ENCODE measurements at regions not wholly inside any gene's neighbourhood (a gene's known extent, or its start where the extent isn't known, plus 50 kb on each side); places are given as distances from the start of the nearest gene placed in this dataset.

DNA sequence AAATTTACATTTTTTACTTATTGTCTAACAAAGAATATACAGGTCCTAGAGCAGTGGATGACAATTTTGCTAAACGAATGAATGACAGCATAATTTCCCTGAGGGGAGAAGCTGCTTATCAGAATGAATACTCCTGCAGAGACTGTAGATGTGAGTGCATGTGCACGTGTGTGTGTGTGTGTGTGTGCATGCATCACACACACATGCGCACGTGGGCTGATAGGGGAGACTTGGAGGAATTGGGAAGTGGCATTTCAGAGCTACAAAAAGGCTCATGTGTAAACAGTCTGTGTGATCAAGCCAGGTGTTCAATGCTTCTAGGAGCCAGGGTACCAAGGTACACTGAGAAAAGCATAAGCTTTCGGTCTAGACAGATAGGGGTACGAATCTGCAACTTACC is 93.5 kb upstream of the SASH1 start:
- DNase-seq (ENCODE audit: low spot score): no peak

DNA sequence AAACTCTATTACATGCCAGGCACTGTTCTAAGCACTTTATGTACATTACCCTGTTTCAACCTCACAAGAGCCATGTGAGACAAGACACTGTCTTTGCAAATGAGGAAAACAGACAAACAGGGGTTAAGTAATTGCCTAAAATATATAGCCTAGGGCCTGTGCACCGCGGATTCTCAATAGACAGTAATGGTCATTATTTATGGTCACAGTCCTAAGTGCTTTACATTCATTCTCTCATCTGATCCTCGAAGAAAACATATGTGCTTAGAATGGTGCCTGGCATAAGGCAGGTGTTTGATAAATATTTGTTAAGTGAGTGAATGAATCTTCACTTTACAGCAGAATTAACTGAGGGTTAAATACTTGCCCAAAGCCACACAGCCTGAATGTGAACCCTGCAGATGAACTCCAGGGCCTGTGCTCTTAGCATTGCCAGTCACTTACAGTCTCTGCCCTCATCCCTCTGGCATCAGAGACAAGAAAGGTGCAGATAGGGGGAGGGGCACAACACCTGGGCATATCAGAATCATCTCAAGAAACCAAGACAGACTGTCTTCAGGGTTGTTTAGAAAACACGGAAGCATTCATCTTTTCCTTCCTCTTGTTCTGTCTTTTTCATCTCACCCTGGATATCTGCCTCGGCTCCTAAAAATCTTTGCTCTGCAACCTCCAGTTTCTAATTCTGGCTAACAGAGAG is 92.8 kb upstream of the SASH1 start:
- DNase-seq (ENCODE audit: low spot score): no peak

DNA sequence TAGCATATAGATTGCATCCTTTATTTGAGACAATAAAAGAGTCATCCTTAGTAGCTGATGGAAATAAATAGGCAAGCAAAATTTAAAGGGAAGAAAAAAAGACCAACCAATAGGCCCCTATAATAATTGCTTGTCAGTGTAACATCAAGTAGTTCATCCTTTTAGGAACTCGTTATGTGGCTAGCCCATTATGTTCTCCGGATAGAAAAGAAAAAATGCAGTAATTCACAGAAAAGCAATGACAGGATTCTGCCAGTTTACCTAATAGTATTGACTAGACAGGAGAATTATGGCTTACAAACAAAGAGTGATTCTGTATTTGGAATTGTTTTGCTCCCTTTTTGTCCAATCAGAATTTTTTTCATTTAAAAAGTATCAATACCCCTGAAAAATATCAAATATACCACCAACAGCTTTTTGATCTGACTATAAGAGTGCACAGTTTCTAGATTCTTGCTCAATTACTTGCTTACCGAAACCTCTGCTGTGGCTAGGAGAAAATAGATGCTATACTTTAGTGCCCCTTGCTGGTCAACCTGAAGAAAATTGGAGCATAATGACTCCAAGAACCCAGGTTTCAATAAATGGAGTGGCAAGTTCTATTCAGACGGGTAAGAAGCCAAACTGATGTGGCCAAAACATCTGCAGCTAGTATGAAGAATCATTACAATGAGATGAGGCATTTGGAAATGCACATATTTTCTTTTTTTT is 91.5 kb upstream of the SASH1 start:
- DNase-seq (ENCODE audit: low spot score): peak; percentile 25

DNA sequence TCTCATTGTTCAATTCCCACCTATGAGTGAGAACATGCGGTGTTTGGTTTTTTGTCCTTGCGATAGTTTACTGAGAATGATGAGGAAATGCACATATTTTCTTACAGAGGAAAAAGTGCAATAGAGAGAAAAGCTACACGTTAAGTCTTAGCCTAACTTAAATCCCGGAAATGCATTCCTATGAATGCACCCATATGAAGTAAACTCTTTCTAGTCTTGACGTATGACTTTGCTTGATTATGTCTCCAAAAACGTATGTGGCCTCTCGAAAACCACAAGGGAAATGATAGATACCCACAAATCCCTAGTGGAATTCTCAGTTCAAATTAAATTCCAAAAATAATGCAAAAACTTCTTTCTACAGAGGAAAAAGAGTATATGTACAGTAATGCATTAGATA is 90.7 kb upstream of the SASH1 start:
- DNase-seq (ENCODE audit: low spot score): no peak

DNA sequence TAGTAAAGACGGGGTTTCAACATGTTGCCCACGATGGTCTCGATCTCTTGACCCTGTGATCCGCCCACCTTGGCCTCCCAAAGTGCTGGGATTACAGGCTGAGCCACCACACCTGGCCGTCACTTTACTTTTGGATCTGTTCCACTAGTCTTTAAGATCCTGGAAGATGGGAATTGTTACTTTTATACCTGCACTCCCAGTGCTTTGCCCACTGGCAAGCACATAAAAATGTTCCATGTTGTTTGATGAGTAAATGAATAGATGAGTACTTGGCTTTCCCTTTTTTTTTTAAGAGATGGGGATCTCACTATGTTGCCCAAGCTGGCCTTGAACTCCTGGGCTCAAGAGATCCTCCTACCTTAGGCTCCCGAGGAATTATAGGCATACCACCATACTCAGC is 84.8 kb upstream of the SASH1 start:
- no peak for DNase-seq (ENCODE audit: low spot score)

DNA sequence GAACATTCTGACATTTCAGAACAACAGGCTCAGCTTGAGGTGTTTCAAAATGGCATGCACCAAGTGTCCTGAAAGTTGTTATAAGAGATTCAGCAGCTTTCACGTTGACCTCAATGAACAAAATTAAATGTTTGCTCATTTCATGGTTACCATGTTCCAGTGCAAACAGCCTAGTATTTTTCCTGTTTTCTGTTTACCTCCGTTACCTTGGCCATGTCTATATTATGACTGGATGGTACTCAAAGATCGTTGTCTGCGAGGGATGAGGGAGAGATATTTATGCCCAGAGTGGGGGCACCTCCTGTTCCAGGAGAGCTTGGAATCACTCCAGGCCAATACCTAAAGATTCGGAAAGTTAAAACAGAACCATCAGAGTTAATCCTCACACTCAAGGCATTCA is 83.8 kb upstream of the SASH1 start:
- DNase-seq (ENCODE audit: low spot score): no peak

DNA sequence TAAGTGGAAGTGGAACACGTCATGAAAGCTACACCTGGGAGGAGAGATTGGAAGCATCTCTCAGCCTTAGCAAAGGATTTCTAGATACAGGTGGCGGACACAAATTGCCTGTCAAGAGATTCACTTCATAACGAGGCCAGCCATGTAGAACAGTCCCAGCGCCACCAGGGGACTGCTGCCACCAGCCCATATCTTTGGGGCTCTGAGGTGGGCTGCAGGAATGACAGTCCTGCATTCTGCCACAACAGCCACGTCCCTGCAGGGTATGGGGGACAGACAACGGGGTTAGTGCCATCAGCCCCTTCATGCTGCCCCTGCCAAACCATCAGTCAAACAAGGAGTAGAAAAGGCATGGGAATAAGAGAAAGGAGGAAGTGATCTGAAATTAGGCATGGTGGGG is 81.2 kb upstream of the SASH1 start:
- DNase-seq (ENCODE audit: low spot score): no peak

DNA sequence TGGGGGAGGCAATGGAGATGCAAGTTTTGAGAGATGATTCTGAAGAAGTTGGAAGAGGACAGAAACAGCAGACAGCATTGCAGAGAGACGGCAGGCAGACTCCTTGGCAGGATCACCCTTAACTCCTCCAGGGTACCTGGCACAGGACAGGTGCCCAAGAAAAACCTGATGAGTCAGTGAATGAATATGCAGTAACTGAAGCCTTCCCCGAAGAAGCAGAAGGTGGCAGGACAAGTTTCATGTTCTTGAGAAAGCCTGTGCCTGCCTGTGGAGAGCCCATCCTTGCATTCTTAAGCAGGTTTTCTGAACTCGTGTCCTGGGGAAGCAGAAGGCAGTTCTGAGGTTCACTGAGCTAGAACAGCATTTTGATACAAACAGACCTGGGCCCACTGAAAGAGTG is 79.6 kb upstream of the SASH1 start:
- DNase-seq (ENCODE audit: low spot score): no peak

DNA sequence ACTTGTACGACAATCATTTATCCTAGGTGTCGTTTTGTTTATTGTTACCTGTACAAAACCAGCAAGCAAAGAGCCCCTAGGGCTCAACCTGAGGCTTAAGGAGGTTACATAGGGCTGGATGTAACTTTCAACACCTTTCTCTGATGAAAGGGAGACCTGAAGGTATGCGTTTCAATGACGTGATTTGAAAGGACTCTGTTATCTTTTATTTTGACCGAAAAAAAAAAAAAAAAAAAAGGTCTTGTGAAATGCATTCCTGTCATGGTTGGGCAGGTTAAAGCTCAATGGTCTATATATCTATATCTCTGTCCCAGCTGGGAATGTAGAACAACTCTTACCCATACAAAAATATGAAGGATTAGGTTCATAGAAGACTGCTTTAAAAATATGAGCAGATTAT is 78.7 kb upstream of the SASH1 start:
- DNase-seq (ENCODE audit: low spot score): no peak

DNA sequence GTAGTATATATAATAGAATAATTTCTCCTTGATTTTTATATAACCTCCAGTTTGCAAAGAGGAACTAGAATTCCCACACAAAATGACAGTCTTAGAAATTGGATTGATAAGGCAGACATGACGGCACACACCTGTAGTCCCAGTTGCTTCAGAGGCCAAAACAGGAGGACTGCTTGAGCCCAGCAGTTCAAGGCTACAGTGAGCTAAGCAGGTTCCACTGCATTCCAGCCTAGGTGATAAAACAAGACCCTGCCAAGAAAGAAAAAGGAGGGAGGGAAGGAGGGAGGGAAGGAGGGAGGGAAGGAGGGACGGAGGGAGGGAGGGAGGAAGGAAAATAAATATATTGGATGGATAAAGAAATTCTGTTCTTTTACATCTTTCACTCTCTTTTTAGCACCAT is 77.6 kb upstream of the SASH1 start:
- DNase-seq (ENCODE audit: low spot score): no peak

DNA sequence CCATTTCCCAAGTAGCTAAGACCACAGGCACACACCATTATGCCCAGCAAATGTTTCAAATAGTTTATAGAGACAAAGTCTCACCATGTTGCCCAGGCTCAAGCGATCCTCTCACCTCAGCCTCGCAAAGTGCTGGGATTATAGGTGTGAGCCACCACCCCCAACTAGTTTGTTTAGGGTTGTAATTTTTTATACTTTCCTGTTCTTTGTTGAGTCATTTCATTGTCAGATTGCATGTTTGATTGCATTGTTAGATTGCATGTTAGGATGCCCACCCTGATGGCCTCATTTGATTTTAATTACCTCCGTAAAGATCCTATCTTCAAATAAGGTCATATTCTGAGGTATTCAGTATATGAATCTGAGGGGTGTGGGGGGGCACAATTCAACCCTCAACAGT is 73.3 kb upstream of the SASH1 start:
- no peak for DNase-seq (ENCODE audit: low spot score)

DNA sequence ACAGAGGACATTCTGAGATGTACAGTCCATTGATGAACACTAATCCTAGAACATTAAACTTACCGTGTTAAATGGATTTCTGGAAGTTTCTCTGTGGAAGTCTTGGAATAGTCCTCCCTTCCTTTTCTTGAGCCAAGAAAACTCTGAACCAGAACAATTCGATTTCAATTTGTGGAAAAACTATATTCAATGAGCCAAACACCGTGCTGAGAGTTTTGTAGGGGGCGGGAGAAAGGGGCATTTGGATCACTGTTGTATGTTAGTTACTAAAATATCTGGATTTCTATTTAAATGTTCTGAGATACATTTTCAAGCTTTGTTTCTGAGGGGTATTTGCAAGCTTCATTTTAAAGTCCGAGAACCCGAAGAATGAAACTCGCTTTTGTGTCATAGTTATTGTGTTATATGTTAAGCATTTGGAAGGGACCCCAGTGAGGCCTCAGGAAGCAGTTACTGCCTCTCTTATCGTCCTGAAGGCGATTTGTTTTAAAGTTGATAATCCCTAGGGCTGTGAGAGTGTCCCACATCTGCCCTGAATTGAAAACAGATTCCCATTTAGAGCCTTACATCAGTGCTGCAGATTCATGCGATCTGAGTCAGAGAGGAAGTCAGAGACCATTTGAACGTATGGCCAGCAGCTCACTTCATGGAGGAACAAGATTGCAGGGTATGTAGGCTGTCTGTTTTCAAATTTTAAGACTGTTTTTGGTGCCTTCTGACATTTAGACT is 70.8 kb upstream of the SASH1 start:
- no peak for DNase-seq (ENCODE audit: low spot score)

DNA sequence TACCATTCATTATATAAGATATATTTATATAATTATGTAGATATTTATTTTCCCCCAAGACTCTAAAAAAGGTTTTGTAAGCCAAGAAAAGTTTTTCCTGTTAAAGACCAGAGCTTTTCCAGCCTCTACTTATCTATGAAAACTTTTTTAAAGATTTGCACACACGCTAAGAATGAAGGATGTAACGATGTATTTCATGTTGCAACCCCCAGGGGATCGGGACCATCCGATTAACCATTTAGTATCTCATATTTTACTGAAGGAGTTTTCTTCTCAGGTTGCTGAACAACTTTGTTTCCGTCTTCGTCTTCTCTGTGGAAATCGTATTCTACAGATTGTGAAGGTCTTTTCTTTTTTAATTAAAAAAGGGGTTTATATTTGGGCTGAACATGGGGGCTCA is 70.0 kb upstream of the SASH1 start:
- no peak for DNase-seq (ENCODE audit: low spot score)

DNA sequence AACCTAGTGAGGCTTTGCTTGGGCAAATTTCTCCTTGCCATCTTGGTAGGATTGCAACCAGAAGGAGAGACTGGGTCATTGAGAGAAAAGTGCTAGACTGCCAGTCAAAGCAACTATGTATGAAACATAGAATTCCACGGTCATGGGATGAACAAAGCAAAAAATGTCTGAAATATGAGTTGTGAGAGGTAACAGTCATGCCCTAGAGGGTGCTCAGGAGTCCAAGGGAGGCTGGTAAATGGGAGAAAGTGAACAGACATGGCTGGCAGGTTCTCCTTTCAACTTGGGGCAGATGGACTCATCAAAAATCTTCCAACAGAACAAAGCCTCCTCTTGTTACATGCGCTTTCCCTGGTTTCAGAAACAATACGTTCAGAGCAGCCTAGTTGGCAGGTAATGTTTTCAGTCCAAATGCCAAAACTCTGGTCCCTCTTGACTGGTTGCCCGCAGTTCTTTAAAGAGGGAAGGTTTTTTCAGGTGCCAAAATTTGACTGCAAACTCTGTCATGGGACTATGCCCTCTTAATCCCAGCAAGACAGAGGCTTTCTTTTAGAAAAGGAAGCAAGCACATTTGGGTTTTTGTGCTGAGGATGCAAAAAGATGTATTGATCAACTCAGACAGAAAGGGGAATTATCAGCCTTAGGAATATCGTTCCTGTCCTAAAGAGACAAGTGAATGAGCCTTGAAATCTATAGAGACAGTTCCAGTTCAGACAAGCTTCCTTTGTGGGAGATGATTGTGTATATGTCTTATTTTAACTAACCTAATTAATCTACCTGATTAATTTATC is 68.5 kb upstream of the SASH1 start:
- DNase-seq (ENCODE audit: low spot score): no peak

DNA sequence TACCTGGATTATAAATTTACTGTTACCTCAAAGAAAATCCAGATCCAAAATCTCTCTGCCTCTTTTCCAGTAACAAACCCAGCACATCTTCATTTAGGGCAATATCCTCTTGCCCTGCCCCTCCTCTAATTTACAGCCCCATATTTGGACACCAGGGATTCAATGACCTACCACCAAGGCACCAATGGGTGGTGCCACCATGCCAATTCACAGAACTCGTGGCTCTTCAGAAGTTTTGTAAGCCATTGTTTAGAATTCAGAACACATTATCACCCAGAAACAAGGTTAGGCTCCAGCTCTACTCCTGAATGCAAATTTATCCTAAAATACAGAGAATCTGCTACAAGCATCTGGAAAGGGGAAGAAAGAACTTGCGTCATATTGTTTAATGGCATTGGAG is 67.8 kb upstream of the SASH1 start:
- DNase-seq (ENCODE audit: low spot score): no peak

DNA sequence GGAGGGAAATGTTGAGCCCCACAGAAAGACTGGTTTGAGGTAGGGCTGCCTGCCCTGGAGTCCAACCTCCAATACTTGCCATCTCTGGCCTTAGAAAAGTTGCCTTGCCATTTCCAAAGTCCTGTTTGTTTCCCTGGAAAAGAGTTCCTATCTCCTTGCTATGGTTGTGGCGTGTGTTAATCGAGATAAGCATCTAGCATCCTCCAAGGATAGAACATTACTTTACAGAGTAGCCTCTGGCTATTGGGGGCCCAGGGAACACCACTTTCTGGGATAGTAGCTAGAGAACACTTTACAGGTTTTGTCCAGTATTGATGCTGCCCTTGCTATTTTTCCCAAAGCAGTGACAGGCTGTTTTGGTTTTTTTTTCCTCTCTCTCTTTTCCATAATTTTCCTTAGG is 57.4 kb upstream of the SASH1 start:
- no peak for DNase-seq (ENCODE audit: low spot score)

DNA sequence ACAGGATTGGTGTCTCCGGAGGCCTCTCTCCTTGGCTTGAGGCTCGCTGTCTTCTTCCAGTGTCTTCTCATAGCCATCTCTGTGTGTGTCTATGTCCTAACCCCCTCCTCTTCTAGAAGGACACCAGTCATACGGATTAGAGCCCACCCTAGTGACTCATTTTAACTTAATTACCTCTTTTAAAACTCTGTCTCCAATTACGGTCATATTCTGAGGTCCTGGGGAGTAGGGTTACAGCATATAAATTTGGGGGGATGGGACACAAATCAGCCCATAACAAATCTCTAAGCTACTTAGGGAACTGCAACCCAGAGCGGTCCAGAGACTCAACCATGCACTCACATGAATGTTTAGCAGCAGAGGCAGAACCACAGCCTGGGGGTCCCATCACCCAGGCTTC is 56.1 kb upstream of the SASH1 start:
- DNase-seq (ENCODE audit: low spot score): no peak

DNA sequence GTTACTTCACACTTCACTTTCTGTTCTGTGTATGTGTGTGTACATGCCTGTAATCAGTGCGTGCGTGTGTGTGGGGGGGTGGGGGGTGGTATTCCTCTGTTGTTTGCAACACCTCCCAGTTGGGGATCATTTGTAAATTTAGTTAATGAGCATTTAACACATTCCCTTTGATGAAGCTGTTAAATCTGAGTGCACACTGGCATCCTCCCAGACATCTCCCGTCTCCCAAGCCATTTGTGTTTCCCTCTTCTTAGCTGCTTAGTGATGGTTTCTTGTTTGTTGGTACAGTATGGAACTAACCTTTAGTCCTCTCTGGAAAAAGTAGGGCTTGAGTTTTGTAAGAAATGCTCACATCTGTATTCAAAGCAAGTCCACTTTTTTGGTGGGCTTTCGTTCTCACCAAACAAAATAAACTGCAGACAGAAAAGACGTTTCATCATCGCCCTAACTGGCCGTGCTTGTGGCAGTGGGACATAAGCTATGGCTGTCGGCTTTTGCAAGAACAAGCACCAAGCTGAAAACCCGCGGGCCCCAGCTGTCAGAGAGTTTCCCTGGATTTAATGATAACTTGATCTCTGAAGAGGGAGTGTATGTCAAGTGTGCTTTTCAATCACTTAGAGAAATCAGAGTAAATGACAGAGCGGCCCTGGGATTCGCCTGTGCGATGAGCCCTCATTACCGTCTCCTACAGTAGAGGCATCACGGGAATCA is 54.9 kb upstream of the SASH1 start:
- no peak for DNase-seq (ENCODE audit: low spot score)

DNA sequence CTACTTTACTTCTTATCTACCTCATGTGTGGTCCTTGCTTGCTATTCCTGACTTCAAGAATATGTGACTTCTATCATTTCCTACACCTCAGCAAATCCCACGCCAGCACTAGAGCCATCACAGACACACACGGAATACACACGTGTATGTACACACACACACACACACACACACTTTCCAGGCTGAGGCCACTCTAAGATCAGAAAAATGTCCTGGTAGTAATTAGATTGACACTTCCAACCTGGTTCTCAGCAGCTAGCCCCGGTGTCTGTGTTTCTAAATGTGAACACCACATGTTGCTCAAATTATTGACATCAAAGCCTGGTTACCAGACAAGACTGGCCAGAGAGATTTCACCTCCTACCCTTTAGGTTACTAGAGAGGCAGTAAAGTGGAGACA is 54.1 kb upstream of the SASH1 start:
- no peak for DNase-seq (ENCODE audit: low spot score)

DNA sequence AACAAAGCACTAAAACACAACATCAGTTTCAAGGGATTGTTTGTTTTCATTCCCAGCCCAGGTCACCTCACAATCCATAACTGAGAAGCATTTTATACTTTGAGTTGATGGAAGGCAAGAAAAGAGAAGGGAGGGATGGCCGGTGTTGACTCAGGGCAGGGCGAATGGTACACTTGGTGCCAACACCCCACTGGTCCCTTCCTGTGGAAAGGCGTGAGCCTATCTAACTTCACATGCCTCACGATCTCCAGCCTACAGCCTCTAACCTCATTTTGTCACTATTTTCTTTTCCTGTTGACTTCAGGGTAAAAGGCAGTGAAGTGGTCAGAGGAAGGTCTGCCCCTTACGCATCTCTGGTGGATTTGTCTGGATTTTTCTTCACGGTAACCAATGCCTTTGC is 53.5 kb upstream of the SASH1 start:
- DNase-seq (ENCODE audit: low spot score): no peak

DNA sequence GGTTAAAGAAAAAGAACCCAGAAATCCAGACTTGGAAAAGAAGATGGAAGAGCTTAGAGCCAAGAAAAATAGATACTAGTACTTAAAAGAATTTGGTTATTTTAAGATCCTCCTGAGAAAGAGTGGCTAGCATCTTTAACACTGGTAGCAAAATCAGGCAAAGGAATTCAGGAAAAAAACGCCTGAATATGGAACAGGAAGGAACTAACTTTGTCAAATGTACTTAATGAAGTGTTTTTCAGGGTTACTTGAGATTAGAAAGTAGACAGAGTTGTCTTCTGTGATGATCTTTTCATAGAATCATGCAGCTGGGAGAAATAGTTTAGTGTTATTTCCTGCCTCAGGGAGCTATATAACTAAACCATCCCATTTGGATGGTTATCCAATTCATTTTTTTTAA is 50.8 kb upstream of the SASH1 start:
- DNase-seq (ENCODE audit: low spot score): no peak

All from SW480 (cell line).